ENCODE measurements at regions not wholly inside any gene's neighbourhood (a gene's known extent, or its start where the extent isn't known, plus 50 kb on each side); places are given as distances from the start of the nearest gene placed in this dataset.

- Histone ChIP-seq H3K36me3 (no peaks in the 10 kb centered on the region), H3K27me3 (no peaks in the 10 kb centered on the region), H3K9me3 (no peaks in the 10 kb centered on the region), H3K4me1 (no peaks in the 10 kb centered on the region), H3K4me3 (no peak overlapping the region), H3K27ac (no peak overlapping the region)
- peak; percentile 45 for DNase-seq
- intact Hi-C loops (cut with DNase I) = no loop called here
- no peak for TF ChIP-seq POLR2AphosphoS5 (IDR thresholded peaks at IDR 0.05)
- 96% methylated on average over 53 of the region's 53 CpGs for WGBS, 2 donors
Observed at GRCh38 chrX:99371976-99372595, 1038.0 kb downstream of the PCDH19 start.

- DNase-seq = no peak
- no peak overlapping the region for H3K27ac ChIP-seq
- H3K4me3 ChIP-seq = no peak overlapping the region
- H3K9me3 ChIP-seq = no peaks in the 10 kb centered on the region
- intact Hi-C loops (cut with DNase I) = no loop called here
- H3K27me3 ChIP-seq = no peaks in the 10 kb centered on the region
- H3K36me3 ChIP-seq = no peaks in the 10 kb centered on the region
- WGBS, 2 donors = 18 to 58% methylated on average over 1 of the region's 1 CpG
- H3K4me1 ChIP-seq = no peaks in the 10 kb centered on the region
- TF ChIP-seq POLR2A (IDR thresholded peaks at IDR 0.05) = no peak
- no peak for TF ChIP-seq EP300 (IDR thresholded peaks at IDR 0.05)
- TF ChIP-seq POLR2AphosphoS5 (IDR thresholded peaks at IDR 0.05) = no peak
- no peak for TF ChIP-seq CTCF (IDR thresholded peaks at IDR 0.05)
Observed at GRCh38 chrX:99353412-99353811, 1056.7 kb downstream of the PCDH19 start.

- H3K9me3 ChIP-seq = no peaks in the 10 kb centered on the region
- intact Hi-C loops (cut with DNase I) = no loop called here
- no peak overlapping the region for H3K27ac ChIP-seq
- no peak overlapping the region for H3K4me3 ChIP-seq
- H3K27me3 ChIP-seq = no peaks in the 10 kb centered on the region
- 89 to 94% methylated on average over 4 of the region's 4 CpGs for WGBS, 2 donors
- no peaks in the 10 kb centered on the region for H3K36me3 ChIP-seq
- H3K4me1 ChIP-seq = no peaks in the 10 kb centered on the region
- TF ChIP-seq CTCF (IDR thresholded peaks at IDR 0.05) (no peak), POLR2AphosphoS5 (IDR thresholded peaks at IDR 0.05) (no peak), POLR2A (IDR thresholded peaks at IDR 0.05) (no peak), EP300 (IDR thresholded peaks at IDR 0.05) (no peak)
- DNase-seq = no peak
Observed at GRCh38 chrX:99348256-99348655, 1061.8 kb downstream of the PCDH19 start.

GRCh38 chrX:99308302-99308701 lies 1101.8 kb downstream of the PCDH19 start:
- no peak overlapping the region for H3K4me3 ChIP-seq
- TF ChIP-seq CTCF (IDR thresholded peaks at IDR 0.05) = no peak
- TF ChIP-seq EP300 (IDR thresholded peaks at IDR 0.05) = no peak
- no peak for TF ChIP-seq POLR2AphosphoS5 (IDR thresholded peaks at IDR 0.05)
- TF ChIP-seq POLR2A (IDR thresholded peaks at IDR 0.05) = no peak
- no peaks in the 10 kb centered on the region for H3K9me3 ChIP-seq
- H3K4me1 ChIP-seq = no peaks in the 10 kb centered on the region
- no peak for DNase-seq
- no peak overlapping the region for H3K27ac ChIP-seq
- H3K27me3 ChIP-seq = no peaks in the 10 kb centered on the region
- H3K36me3 ChIP-seq = no peaks in the 10 kb centered on the region
- intact Hi-C loops (cut with DNase I) = no loop called here

GRCh38 chrX:99305573-99305972 lies 1104.5 kb downstream of the PCDH19 start:
- 22 to 76% methylated on average over 3 of the region's 3 CpGs for WGBS, 2 donors
- Histone ChIP-seq H3K27ac (no peak overlapping the region), H3K36me3 (no peaks in the 10 kb centered on the region), H3K27me3 (no peaks in the 10 kb centered on the region), H3K9me3 (no peaks in the 10 kb centered on the region), H3K4me1 (no peaks in the 10 kb centered on the region), H3K4me3 (no peak overlapping the region)
- TF ChIP-seq POLR2AphosphoS5 (IDR thresholded peaks at IDR 0.05) = no peak
- no peak for TF ChIP-seq EP300 (IDR thresholded peaks at IDR 0.05)
- no peak for TF ChIP-seq CTCF (IDR thresholded peaks at IDR 0.05)
- no peak for TF ChIP-seq POLR2A (IDR thresholded peaks at IDR 0.05)
- DNase-seq = no peak
- intact Hi-C loops (cut with DNase I) = no loop called here
